ENCODE measurements at regions not wholly inside any gene's neighbourhood (a gene's known extent, or its start where the extent isn't known, plus 50 kb on each side); places are given as distances from the start of the nearest gene placed in this dataset.

DNA sequence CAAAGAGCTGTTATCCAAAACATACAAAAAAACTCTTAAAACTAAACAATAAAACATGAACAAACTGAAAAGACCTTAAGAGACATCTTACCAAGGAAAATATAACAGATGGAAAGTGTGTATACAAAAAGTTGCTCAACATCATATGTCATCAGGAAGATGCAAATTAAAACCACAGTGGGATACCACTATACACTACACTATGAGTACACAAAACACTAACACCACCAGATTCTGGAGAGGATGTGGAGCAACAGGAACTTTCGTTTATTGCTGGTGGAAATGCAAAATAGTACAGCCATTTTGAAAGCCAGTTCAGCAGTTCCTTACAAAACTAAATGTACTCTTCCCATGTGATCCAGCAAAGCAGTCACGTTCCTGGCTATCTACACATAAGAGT lies 221.4 kb downstream of the CMPK2 start:
- H3K36me3 ChIP-seq = no peaks in the 10 kb centered on the region
- no peaks in the 10 kb centered on the region for H3K4me1 ChIP-seq
- H3K27ac ChIP-seq = no peak overlapping the region
- no peaks in the 10 kb centered on the region for H3K27me3 ChIP-seq
- 78% methylated on average over 2 of the region's 2 CpGs for WGBS
- no peak for DNase-seq (ENCODE audit: low spot score in 2 of 2)
- TF ChIP-seq, protein P1, sequence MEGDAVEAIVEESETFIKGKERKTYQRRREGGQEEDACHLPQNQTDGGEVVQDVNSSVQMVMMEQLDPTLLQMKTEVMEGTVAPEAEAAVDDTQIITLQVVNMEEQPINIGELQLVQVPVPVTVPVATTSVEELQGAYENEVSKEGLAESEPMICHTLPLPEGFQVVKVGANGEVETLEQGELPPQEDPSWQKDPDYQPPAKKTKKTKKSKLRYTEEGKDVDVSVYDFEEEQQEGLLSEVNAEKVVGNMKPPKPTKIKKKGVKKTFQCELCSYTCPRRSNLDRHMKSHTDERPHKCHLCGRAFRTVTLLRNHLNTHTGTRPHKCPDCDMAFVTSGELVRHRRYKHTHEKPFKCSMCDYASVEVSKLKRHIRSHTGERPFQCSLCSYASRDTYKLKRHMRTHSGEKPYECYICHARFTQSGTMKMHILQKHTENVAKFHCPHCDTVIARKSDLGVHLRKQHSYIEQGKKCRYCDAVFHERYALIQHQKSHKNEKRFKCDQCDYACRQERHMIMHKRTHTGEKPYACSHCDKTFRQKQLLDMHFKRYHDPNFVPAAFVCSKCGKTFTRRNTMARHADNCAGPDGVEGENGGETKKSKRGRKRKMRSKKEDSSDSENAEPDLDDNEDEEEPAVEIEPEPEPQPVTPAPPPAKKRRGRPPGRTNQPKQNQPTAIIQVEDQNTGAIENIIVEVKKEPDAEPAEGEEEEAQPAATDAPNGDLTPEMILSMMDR (IDR thresholded peaks at IDR 0.05) = no peak
- TF ChIP-seq POLR2A (IDR thresholded peaks at IDR 0.05) (no peak), EP300 (IDR thresholded peaks at IDR 0.05) (no peak), POLR2AphosphoS5 (IDR thresholded peaks at IDR 0.05) (no peak)
- no peaks in the 10 kb centered on the region for H3K9me3 ChIP-seq
- no peak overlapping the region for H3K4me3 ChIP-seq

DNA sequence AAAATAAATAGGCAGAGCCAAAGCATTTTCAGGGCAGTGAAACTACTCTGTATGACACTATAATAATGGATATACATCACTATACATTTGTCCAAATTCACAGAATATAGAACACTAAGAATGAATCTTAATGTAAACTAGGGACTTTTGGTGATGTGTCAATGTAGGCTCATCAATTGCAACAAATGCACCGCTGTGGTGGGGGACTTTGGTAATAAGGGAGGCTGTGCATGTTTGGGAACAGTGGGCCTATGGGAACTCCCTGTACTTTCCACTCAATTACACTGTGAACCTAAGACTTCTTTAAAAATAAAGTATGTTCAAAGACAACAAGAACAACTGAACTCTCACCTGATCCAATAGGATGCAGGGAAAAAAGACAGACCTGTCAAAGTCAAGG lies 220.7 kb downstream of the CMPK2 start:
- Histone ChIP-seq H3K27me3 (no peaks in the 10 kb centered on the region), H3K4me3 (no peak overlapping the region), H3K36me3 (no peaks in the 10 kb centered on the region), H3K9me3 (no peaks in the 10 kb centered on the region), H3K4me1 (no peaks in the 10 kb centered on the region), H3K27ac (no peak overlapping the region)
- WGBS = 88% methylated on average over 1 of the region's 1 CpG
- no peak for DNase-seq (ENCODE audit: low spot score in 2 of 2)
- TF ChIP-seq, protein P1 (IDR thresholded peaks at IDR 0.05) = no peak
- TF ChIP-seq POLR2AphosphoS5 (IDR thresholded peaks at IDR 0.05) (no peak), POLR2A (IDR thresholded peaks at IDR 0.05) (no peak), EP300 (IDR thresholded peaks at IDR 0.05) (no peak)

DNA sequence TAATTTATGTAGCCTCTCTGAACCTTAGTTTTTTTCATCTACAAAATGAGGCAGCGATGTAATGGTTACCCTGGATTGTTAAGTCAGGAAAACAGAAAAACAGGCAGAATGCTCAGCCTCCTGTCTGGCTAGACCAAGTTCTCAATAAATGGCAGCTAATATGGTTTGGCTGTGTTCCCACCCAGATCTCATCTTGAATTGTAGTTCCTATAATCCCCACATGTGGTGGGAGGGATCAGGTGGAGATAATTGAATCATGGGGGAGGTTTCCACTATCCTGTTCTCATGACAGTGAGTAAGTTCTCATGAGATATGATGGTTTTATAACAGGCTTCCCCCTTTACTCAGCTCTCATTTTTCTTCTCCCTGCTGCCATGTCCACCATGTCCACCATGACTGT lies 220.0 kb downstream of the CMPK2 start:
- no peaks in the 10 kb centered on the region for H3K27me3 ChIP-seq
- DNase-seq (ENCODE audit: low spot score in 2 of 2) = no peak
- H3K4me1 ChIP-seq = no peaks in the 10 kb centered on the region
- H3K36me3 ChIP-seq = no peaks in the 10 kb centered on the region
- H3K4me3 ChIP-seq = no peak overlapping the region
- TF ChIP-seq EP300 (IDR thresholded peaks at IDR 0.05) (no peak), POLR2AphosphoS5 (IDR thresholded peaks at IDR 0.05) (no peak), POLR2A (IDR thresholded peaks at IDR 0.05) (no peak)
- TF ChIP-seq, protein P1 (IDR thresholded peaks at IDR 0.05) = no peak
- H3K27ac ChIP-seq = no peak overlapping the region
- no peaks in the 10 kb centered on the region for H3K9me3 ChIP-seq
- WGBS = 92% methylated on average over 1 of the region's 1 CpG

DNA sequence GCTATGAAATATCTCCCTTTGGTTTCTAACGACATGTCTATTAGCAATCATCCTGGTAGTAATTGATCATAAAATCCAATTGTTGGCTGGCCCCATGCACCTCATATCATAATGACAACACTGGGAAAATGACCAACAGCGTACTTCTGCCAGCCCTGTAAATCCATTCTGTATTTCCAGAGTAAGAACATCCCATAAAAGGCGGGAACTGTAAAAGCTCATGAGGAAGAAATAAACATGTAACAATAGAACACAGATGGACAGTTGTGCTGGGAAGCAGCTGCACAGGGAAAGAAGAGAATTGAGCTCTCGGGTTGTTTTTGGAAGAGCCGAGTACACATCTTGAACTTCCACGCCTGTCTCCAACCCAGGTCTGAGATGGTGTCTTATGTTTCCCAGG lies 218.7 kb downstream of the CMPK2 start:
- H3K27me3 ChIP-seq = no peaks in the 10 kb centered on the region
- H3K4me1 ChIP-seq = no peaks in the 10 kb centered on the region
- no peak for TF ChIP-seq EP300 (IDR thresholded peaks at IDR 0.05)
- TF ChIP-seq POLR2AphosphoS5 (IDR thresholded peaks at IDR 0.05) = no peak
- TF ChIP-seq, protein P1 (IDR thresholded peaks at IDR 0.05) = no peak
- no peak for TF ChIP-seq POLR2A (IDR thresholded peaks at IDR 0.05)
- H3K27ac ChIP-seq = no peak overlapping the region
- no peak overlapping the region for H3K4me3 ChIP-seq
- H3K36me3 ChIP-seq = no peaks in the 10 kb centered on the region
- H3K9me3 ChIP-seq = no peaks in the 10 kb centered on the region
- DNase-seq (ENCODE audit: low spot score in 2 of 2) = no peak
- WGBS = 52% methylated on average over 6 of the region's 6 CpGs

DNA sequence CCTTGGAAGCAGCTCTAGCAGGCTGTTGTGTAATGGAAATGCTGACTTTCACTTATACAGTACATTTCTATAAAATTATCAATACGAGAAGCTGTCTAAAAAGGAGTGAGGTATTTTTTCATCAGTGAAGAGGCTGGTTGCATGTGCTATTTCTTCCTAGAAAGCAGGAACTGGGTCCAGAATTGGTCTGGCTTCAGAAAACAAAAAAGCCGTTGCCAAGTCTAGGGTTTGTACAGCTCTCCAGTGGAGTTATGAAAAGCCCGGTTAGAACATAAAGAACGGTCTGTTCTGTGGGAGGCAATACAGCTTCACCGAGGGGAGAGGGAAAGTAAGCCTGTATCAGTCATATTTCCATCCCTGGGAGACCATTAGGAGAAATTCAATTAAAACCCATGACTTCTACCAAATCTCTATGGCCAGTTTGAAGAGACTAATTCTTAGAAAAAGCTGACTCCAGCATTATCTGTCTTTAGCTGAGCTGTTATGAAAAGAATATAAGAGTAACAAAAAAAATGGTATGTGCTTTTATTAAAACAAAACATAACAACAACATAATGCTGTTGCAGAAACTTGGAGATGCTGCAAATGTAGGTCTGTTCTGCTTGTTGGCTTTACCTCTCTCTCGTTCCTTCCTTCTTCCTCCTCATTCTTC lies 217.0 kb downstream of the CMPK2 start:
- no peak for TF ChIP-seq POLR2A (IDR thresholded peaks at IDR 0.05)
- TF ChIP-seq, protein P1 (IDR thresholded peaks at IDR 0.05) = no peak
- TF ChIP-seq POLR2AphosphoS5 (IDR thresholded peaks at IDR 0.05) = no peak
- no peak for TF ChIP-seq EP300 (IDR thresholded peaks at IDR 0.05)
- Histone ChIP-seq H3K9me3 (no peaks in the 10 kb centered on the region), H3K4me1 (no peaks in the 10 kb centered on the region), H3K27ac (no peak overlapping the region), H3K36me3 (no peaks in the 10 kb centered on the region), H3K27me3 (no peaks in the 10 kb centered on the region), H3K4me3 (no peak overlapping the region)
- DNase-seq (ENCODE audit: low spot score in 2 of 2) = no peak
- WGBS = 58% methylated on average over 6 of the region's 6 CpGs
